ENCODE measurements at regions not wholly inside any gene's neighbourhood (a gene's known extent, or its start where the extent isn't known, plus 50 kb on each side); places are given as distances from the start of the nearest gene placed in this dataset.

- Histone ChIP-seq H3K4me2 (ENCODE audit: low read length) (no peak overlapping the region), H3K27ac (ENCODE audit: low read depth, low read length) (no peak overlapping the region), H3K9ac (ENCODE audit: low read length) (no peak overlapping the region), H3K23ac (ENCODE audit: low read length) (no peak overlapping the region), H3K4ac (ENCODE audit: low read depth, low read length) (no peak overlapping the region), H3K27me3 (ENCODE audit: insufficient read depth, low read length) (no peaks in the 10 kb centered on the region), H2BK5ac (ENCODE audit: low read depth, low read length, poor library complexity) (no peak overlapping the region), H2BK120ac (ENCODE audit: insufficient read depth, low read length, poor library complexity) (no peak overlapping the region), H4K91ac (ENCODE audit: low read depth, low read length) (no peak overlapping the region), H2AFZ (ENCODE audit: insufficient read depth, low read length, poor library complexity) (no peak overlapping the region), H2BK12ac (ENCODE audit: low read length) (no peak overlapping the region), H3K79me2 (ENCODE audit: control insufficient read depth, insufficient read depth, low read length, poor library complexity) (no peaks in the 10 kb centered on the region), H3K36me3 (ENCODE audit: control insufficient read depth in 1 of 2, insufficient read depth in 2 of 2, low read length in 2 of 2) (no peaks in the 10 kb centered on the region), H2AK5ac (ENCODE audit: low read length) (no peak overlapping the region), H3K14ac (ENCODE audit: low read length) (no peak overlapping the region), H3K9me3 (ENCODE audit: insufficient read depth, low read depth, low read length) (no peaks in the 10 kb centered on the region), H3K4me3 (ENCODE audit: low read depth, low read length) (no peak overlapping the region), H3K79me1 (ENCODE audit: low read length) (no peaks in the 10 kb centered on the region), H4K12ac (ENCODE audit: low read depth, low read length) (no peak overlapping the region), H4K8ac (ENCODE audit: low read depth, low read length) (no peak overlapping the region), H3K4me1 (ENCODE audit: control insufficient read depth in 1 of 2, insufficient read depth in 2 of 2, low read length in 2 of 2) (no peaks in the 10 kb centered on the region), H3K18ac (ENCODE audit: low read length) (no peak overlapping the region)
- no CpG with 5 or more reads among the region's 11 CpGs for WGBS (ENCODE audit: extremely low coverage, insufficient coverage, insufficient read length)
- DNase-seq: no peak
Observed at GRCh38 chr6:62492192-62492822, 206.3 kb upstream of the KHDRBS2 start.

- Histone ChIP-seq H2BK5ac (ENCODE audit: low read depth, low read length, poor library complexity) (no peak overlapping the region), H3K36me3 (ENCODE audit: control insufficient read depth in 1 of 2, insufficient read depth in 2 of 2, low read length in 2 of 2) (no peaks in the 10 kb centered on the region), H2BK12ac (ENCODE audit: low read length) (no peak overlapping the region), H2AK5ac (ENCODE audit: low read length) (no peak overlapping the region), H3K9ac (ENCODE audit: low read length) (no peak overlapping the region), H3K27me3 (ENCODE audit: insufficient read depth, low read length) (no peaks in the 10 kb centered on the region), H3K79me2 (ENCODE audit: control insufficient read depth, insufficient read depth, low read length, poor library complexity) (no peaks in the 10 kb centered on the region), H4K91ac (ENCODE audit: low read depth, low read length) (no peak overlapping the region), H3K4ac (ENCODE audit: low read depth, low read length) (no peak overlapping the region), H3K4me1 (ENCODE audit: control insufficient read depth in 1 of 2, insufficient read depth in 2 of 2, low read length in 2 of 2) (no peaks in the 10 kb centered on the region), H2BK120ac (ENCODE audit: insufficient read depth, low read length, poor library complexity) (no peak overlapping the region), H3K23ac (ENCODE audit: low read length) (no peak overlapping the region), H4K8ac (ENCODE audit: low read depth, low read length) (no peak overlapping the region), H4K12ac (ENCODE audit: low read depth, low read length) (no peak overlapping the region), H3K18ac (ENCODE audit: low read length) (no peak overlapping the region), H3K4me3 (ENCODE audit: low read depth, low read length) (no peak overlapping the region), H2AFZ (ENCODE audit: insufficient read depth, low read length, poor library complexity) (no peak overlapping the region), H3K9me3 (ENCODE audit: insufficient read depth, low read depth, low read length) (no peaks in the 10 kb centered on the region), H3K4me2 (ENCODE audit: low read length) (no peak overlapping the region), H3K27ac (ENCODE audit: low read depth, low read length) (no peak overlapping the region), H3K14ac (ENCODE audit: low read length) (no peak overlapping the region), H3K79me1 (ENCODE audit: low read length) (no peaks in the 10 kb centered on the region)
- DNase-seq: no peak
- WGBS (ENCODE audit: extremely low coverage, insufficient coverage, insufficient read length): no CpG with 5 or more reads among the region's 1 CpG
Observed at GRCh38 chr6:62480544-62480943, 194.5 kb upstream of the KHDRBS2 start.

- Histone ChIP-seq H3K4me2 (ENCODE audit: low read length) (no peak overlapping the region), H4K91ac (ENCODE audit: low read depth, low read length) (no peak overlapping the region), H3K4me3 (ENCODE audit: low read depth, low read length) (no peak overlapping the region), H2AK5ac (ENCODE audit: low read length) (no peak overlapping the region), H3K18ac (ENCODE audit: low read length) (no peak overlapping the region), H3K79me2 (ENCODE audit: control insufficient read depth, insufficient read depth, low read length, poor library complexity) (no peaks in the 10 kb centered on the region), H3K9ac (ENCODE audit: low read length) (no peak overlapping the region), H3K79me1 (ENCODE audit: low read length) (no peaks in the 10 kb centered on the region), H2AFZ (ENCODE audit: insufficient read depth, low read length, poor library complexity) (no peak overlapping the region), H2BK12ac (ENCODE audit: low read length) (no peak overlapping the region), H3K4ac (ENCODE audit: low read depth, low read length) (no peak overlapping the region), H2BK5ac (ENCODE audit: low read depth, low read length, poor library complexity) (no peak overlapping the region), H2BK120ac (ENCODE audit: insufficient read depth, low read length, poor library complexity) (no peak overlapping the region), H4K12ac (ENCODE audit: low read depth, low read length) (no peak overlapping the region), H3K27ac (ENCODE audit: low read depth, low read length) (no peak overlapping the region), H3K27me3 (ENCODE audit: insufficient read depth, low read length) (no peaks in the 10 kb centered on the region), H3K14ac (ENCODE audit: low read length) (no peak overlapping the region), H4K8ac (ENCODE audit: low read depth, low read length) (no peak overlapping the region), H3K23ac (ENCODE audit: low read length) (no peak overlapping the region), H3K36me3 (ENCODE audit: control insufficient read depth in 1 of 2, insufficient read depth in 2 of 2, low read length in 2 of 2) (no peaks in the 10 kb centered on the region), H3K9me3 (ENCODE audit: insufficient read depth, low read depth, low read length) (no peaks in the 10 kb centered on the region), H3K4me1 (ENCODE audit: control insufficient read depth in 1 of 2, insufficient read depth in 2 of 2, low read length in 2 of 2) (no peaks in the 10 kb centered on the region)
- no peak for DNase-seq
- WGBS (ENCODE audit: extremely low coverage, insufficient coverage, insufficient read length): no CpG with 5 or more reads among the region's 4 CpGs
Observed at GRCh38 chr6:62479697-62480220, 193.7 kb upstream of the KHDRBS2 start.

- Histone ChIP-seq H4K12ac (ENCODE audit: low read depth, low read length) (no peak overlapping the region), H4K8ac (ENCODE audit: low read depth, low read length) (no peak overlapping the region), H3K4ac (ENCODE audit: low read depth, low read length) (no peak overlapping the region), H3K9ac (ENCODE audit: low read length) (no peak overlapping the region), H3K4me2 (ENCODE audit: low read length) (no peak overlapping the region), H3K9me3 (ENCODE audit: insufficient read depth, low read depth, low read length) (no peaks in the 10 kb centered on the region), H3K4me3 (ENCODE audit: low read depth, low read length) (no peak overlapping the region), H2BK120ac (ENCODE audit: insufficient read depth, low read length, poor library complexity) (no peak overlapping the region), H2BK5ac (ENCODE audit: low read depth, low read length, poor library complexity) (no peak overlapping the region), H3K36me3 (ENCODE audit: control insufficient read depth in 1 of 2, insufficient read depth in 2 of 2, low read length in 2 of 2) (no peaks in the 10 kb centered on the region), H3K23ac (ENCODE audit: low read length) (no peak overlapping the region), H3K27me3 (ENCODE audit: insufficient read depth, low read length) (no peaks in the 10 kb centered on the region), H3K79me2 (ENCODE audit: control insufficient read depth, insufficient read depth, low read length, poor library complexity) (no peaks in the 10 kb centered on the region), H2AFZ (ENCODE audit: insufficient read depth, low read length, poor library complexity) (no peak overlapping the region), H3K27ac (ENCODE audit: low read depth, low read length) (no peak overlapping the region), H2BK12ac (ENCODE audit: low read length) (no peak overlapping the region), H3K18ac (ENCODE audit: low read length) (no peak overlapping the region), H3K4me1 (ENCODE audit: control insufficient read depth in 1 of 2, insufficient read depth in 2 of 2, low read length in 2 of 2) (no peaks in the 10 kb centered on the region), H2AK5ac (ENCODE audit: low read length) (no peak overlapping the region), H3K14ac (ENCODE audit: low read length) (no peak overlapping the region), H3K79me1 (ENCODE audit: low read length) (no peaks in the 10 kb centered on the region), H4K91ac (ENCODE audit: low read depth, low read length) (no peak overlapping the region)
- no CpG with 5 or more reads among the region's 3 CpGs for WGBS (ENCODE audit: extremely low coverage, insufficient coverage, insufficient read length)
- no peak for DNase-seq
Observed at GRCh38 chr6:62474793-62475192, 188.8 kb upstream of the KHDRBS2 start.
